H1 (cell line): ENCODE measurements at regions not wholly inside any gene's neighbourhood (a gene's known extent, or its start where the extent isn't known, plus 50 kb on each side); places are given as distances from the start of the nearest gene placed in this dataset.

Experiments
- CREB1 ChIP-seq: IDR thresholded peaks from 2 replicates; pipeline ENCODE4 v1.6.1; 2012; ENCODE audit warnings: inconsistent platforms
- EGR1 ChIP-seq: IDR thresholded peaks from 2 replicates; pipeline ENCODE4 v1.6.1; 2011; ENCODE audit warnings: low read depth, low read length, borderline replicate concordance
- EZH2 ChIP-seq: fragments of 200-600 bp; sonication (generic); IDR thresholded peaks from 2 replicates; pipeline ENCODE4 v1.7.1; 2012; ENCODE audit warnings: low read depth, mild to moderate bottlenecking, moderate library complexity, low read length, inconsistent platforms; ENCODE audit not compliant: severe bottlenecking
- GTF2F1 ChIP-seq: IDR thresholded peaks from 2 replicates; pipeline ENCODE4 v1.6.1; 2012; ENCODE audit warnings: low read depth, low read length, improper control_type of control experiment, borderline replicate concordance
- POLR2A ChIP-seq, 2 experiments: IDR thresholded peaks; 1 replicate in 1 of 2; 2 replicates in 1 of 2; pipeline ENCODE4 v1.6.1; 2011; ENCODE audit warnings: low read depth in 2 of 2, low read length in 2 of 2, mild to moderate bottlenecking in 2 of 2; ENCODE audit errors: control extremely low read depth in 1 of 2
- POU5F1 ChIP-seq: IDR thresholded peaks from 2 replicates; pipeline ENCODE4 v1.6.1; 2011; ENCODE audit warnings: low read depth, mild to moderate bottlenecking, low read length, moderate library complexity
- RAD21 ChIP-seq, 2 experiments: IDR thresholded peaks in 1 of 2; conservative IDR thresholded peaks in 1 of 2; 2 replicates each; pipeline ENCODE4 v1.6.1; 2011; ENCODE audit warnings: low read depth in 2 of 2, low read length in 2 of 2, improper control_type of control experiment in 1 of 2, inconsistent platforms in 1 of 2, mild to moderate bottlenecking in 1 of 2, moderate library complexity in 1 of 2
- RFX5 ChIP-seq: IDR thresholded peaks from 2 replicates; pipeline ENCODE4 v1.6.1; 2011; ENCODE audit warnings: low read depth, low read length, improper control_type of control experiment, borderline replicate concordance
- TF ChIP-seq, protein P1 (sequence below): IDR thresholded peaks from 2 replicates; pipeline ENCODE4 v1.6.1; 2011; ENCODE audit warnings: low read length, improper control_type of control experiment
- TF ChIP-seq, protein P2 (sequence below), 3 experiments: IDR thresholded peaks; 1 replicate in 2 of 3; 2 replicates in 1 of 3; pipeline versions ENCODE4 v1.5.1 to v1.6.1; 2011; ENCODE audit warnings: low read length in 3 of 3, mild to moderate bottlenecking in 3 of 3, inconsistent platforms in 2 of 3, low read depth in 1 of 3, moderate library complexity in 1 of 3; ENCODE audit not compliant: insufficient read depth in 1 of 3; ENCODE audit errors: control extremely low read depth in 1 of 3

GRCh38 chr20:48195121-48195870 is 410.0 kb upstream of the SULF2 start:
- TF ChIP-seq POLR2A (IDR thresholded peaks at IDR 0.05; ENCODE audit: control extremely low read depth in 1 of 2, low read depth in 2 of 2, low read length in 2 of 2) (no peak), GTF2F1 (no peak), EGR1 (no peak), CREB1 (no peak), POU5F1 (no peak), RFX5 (no peak), RAD21 (IDR thresholded peaks at IDR 0.05 in 1 of 2, conservative IDR thresholded peaks at IDR 0.05 in 1 of 2; ENCODE audit: low read depth in 2 of 2, low read length in 2 of 2) (no peak), EZH2 (no peak)
- TF ChIP-seq, protein P1, sequence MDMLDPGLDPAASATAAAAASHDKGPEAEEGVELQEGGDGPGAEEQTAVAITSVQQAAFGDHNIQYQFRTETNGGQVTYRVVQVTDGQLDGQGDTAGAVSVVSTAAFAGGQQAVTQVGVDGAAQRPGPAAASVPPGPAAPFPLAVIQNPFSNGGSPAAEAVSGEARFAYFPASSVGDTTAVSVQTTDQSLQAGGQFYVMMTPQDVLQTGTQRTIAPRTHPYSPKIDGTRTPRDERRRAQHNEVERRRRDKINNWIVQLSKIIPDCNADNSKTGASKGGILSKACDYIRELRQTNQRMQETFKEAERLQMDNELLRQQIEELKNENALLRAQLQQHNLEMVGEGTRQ, result no peak
- TF ChIP-seq, protein P2, sequence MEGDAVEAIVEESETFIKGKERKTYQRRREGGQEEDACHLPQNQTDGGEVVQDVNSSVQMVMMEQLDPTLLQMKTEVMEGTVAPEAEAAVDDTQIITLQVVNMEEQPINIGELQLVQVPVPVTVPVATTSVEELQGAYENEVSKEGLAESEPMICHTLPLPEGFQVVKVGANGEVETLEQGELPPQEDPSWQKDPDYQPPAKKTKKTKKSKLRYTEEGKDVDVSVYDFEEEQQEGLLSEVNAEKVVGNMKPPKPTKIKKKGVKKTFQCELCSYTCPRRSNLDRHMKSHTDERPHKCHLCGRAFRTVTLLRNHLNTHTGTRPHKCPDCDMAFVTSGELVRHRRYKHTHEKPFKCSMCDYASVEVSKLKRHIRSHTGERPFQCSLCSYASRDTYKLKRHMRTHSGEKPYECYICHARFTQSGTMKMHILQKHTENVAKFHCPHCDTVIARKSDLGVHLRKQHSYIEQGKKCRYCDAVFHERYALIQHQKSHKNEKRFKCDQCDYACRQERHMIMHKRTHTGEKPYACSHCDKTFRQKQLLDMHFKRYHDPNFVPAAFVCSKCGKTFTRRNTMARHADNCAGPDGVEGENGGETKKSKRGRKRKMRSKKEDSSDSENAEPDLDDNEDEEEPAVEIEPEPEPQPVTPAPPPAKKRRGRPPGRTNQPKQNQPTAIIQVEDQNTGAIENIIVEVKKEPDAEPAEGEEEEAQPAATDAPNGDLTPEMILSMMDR (IDR thresholded peaks at IDR 0.05; ENCODE audit: control extremely low read depth in 1 of 3, insufficient read depth in 1 of 3, low read depth in 1 of 3, low read length in 3 of 3), result no peak
